MV-4-11 (cell line): ENCODE measurements at regions not wholly inside any gene's neighbourhood (a gene's known extent, or its start where the extent isn't known, plus 50 kb on each side); places are given as distances from the start of the nearest gene placed in this dataset.
A peak's percentile ranks its signal among the peaks of the same experiment; 100 is the strongest.
"Not testable (repeated sequence)": the region's sequence is repeated elsewhere in the genome, so short reads cannot be mapped to it uniquely, and the experiment has no call there.

ENCODE experiments used
- DNase-seq: peaks from one replicate; lab custom pipeline; 2025; lab: John Stamatoyannopoulos, UW

GRCh38 chr3:87101861-87102625 is 111.1 kb upstream of the VGLL3 start:
- DNase-seq, result no peak

GRCh38 chr3:87097733-87098132 is 106.8 kb upstream of the VGLL3 start:
- DNase-seq, result not testable (repeated sequence)

GRCh38 chr3:87090631-87091030 is 99.7 kb upstream of the VGLL3 start:
- no peak for DNase-seq

DNA sequence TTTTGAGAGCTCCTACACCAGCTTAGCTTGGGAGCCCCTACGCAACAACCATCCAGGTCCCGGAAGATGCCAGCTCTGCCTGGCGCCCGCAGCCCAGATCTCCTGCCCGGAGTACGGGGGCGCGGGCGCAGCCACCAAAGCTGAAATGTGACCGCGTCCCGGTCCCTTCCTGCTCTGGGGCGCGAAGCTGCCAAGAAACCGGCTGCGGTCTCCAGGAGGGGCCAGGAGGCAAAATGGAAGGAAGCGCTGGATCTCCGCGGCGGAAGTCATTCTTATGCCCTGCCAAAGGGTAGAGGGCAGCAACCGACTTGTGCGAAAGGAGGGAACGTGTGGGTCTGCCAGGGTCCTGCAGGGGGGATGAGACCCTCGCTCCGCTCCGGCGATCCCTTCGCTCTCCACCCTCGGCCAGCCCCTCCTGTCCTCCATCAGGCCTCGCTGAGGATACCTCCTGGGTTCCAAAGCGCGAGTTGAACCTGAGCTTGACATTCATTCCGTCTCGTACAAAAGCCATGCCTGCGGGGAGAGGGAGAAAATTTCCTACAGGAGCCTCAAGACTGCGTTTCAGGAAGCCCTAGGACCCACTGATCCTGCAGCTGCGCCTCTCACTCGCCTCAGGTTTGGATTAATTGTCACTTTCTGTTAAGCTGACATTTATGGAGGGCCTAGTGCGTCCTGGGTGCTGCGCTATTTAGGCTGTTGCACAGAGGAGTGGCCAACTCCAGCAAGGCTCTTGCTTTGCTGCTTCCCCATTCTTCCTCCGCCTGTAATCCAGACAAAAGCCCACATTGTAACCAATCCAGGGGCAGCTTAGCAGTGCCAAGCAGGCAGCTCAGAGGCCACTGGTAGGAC is 98.3 kb upstream of the VGLL3 start:
- DNase-seq, result no peak

- DNase-seq, result no peak
Observed at GRCh38 chr3:87088430-87088992, 97.6 kb upstream of the VGLL3 start.

- no peak for DNase-seq
Observed at GRCh38 chr3:87084868-87085267, 93.9 kb upstream of the VGLL3 start.

GRCh38 chr3:87082796-87083440 is 92.0 kb upstream of the VGLL3 start:
- DNase-seq, result peak; percentile 24

DNA sequence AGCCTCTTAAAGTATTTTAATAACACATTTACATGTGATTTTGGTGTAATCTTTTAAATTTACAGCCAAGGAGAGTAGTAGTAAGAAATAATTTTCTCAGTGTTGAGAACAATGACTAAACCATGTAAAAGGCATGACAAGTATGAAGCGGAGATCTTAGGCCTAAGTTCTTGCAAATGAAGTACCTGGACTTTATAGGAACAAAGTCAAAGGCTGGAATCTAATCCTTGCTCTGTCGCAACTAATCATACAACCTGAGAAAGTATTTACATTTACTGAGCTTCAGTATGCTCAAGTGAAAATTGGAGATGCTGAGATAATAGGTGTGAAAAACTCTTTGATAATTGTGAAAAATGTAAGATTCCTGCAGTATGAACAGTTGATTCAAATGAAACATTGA is 86.4 kb upstream of the VGLL3 start:
- DNase-seq, result no peak

GRCh38 chr3:87076946-87077345 is 86.0 kb upstream of the VGLL3 start:
- no peak for DNase-seq

DNA sequence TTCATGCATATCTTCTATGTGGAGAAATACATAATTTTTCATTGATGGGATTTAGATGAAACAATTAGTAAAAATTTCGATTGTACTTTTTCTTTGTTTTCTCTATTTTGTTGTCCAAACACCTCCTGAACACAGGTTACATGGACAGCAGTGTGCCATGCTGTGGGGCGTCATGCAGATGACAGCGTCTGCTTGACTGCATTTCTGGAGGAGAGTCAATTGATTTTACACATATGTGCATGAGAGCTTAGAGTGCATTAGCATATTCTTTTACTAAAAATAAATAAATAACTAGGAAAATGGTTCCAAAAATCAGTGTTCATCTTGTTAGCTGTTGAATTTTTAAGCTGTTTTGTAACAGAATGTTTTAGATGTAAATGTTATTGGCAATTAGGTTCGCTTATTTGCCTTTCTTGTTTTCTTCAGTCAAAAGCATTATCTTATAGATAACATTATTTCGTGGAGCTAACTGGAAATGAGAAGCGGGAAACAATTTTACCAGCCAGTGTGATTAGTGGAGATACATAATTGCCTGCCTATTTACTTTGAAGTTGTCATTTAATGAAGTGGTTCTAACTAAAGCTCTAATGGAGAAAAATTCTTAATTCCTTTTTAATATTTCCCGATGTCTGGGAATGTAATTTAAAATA is 82.7 kb upstream of the VGLL3 start:
- DNase-seq, result no peak

- DNase-seq, result no peak
Observed at GRCh38 chr3:87072446-87072845, 81.5 kb upstream of the VGLL3 start.

DNA sequence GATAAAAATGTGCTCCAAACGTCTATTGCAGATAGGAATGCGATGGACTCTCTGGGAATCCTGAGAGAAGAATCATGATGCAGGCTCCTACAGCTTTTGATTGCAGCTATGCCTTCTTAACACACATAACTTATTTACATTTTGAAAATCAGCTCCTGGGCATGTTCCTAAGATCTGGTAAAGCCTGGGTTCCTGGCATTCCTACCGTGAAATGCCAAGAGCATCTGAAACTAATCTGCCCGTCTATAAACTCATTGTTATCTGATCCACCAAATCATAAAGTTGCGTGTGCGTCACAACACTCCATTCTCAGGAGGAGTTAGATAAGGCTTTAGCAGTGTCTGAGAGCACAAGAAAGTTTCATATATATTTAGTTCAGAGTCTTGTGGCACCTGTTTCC is 79.0 kb upstream of the VGLL3 start:
- DNase-seq, result no peak

DNA sequence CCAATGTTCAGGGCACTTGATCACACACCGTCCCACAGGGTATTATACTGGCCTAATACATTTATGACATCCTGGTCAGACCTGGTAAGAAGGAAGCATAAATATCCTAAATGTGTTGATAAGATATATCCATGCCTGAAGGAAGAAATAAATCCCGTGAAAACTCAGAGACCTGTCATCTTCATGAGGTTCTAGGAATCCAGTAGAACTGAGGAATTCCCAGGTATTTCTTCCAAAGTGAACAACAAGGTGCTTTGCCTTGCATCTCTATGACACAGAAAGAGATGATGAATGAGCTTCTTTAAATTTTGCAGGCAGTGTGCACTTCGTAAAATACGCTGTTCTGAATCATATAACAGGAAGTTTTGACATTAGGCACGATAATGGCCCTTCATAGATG is 78.1 kb upstream of the VGLL3 start:
- no peak for DNase-seq

DNA sequence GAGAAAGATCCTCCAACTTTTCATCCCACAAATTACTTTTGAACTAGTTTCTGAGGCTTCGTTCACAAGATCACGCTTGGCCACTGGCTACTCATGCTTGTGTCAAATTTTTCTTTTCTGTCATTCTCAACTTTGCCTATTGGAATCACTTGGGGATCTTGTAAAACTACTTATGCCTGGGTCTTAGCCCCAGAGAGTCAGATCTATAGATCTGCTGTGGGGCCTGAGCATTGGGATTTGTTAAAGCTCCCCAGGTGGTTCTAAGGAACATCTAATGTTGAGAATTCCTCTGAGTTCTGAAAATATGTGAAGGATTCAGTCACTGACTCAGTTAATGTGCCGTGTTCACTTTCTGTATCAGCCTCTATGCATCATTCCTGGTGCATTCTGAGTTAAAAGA is 71.7 kb upstream of the VGLL3 start:
- no peak for DNase-seq

DNA sequence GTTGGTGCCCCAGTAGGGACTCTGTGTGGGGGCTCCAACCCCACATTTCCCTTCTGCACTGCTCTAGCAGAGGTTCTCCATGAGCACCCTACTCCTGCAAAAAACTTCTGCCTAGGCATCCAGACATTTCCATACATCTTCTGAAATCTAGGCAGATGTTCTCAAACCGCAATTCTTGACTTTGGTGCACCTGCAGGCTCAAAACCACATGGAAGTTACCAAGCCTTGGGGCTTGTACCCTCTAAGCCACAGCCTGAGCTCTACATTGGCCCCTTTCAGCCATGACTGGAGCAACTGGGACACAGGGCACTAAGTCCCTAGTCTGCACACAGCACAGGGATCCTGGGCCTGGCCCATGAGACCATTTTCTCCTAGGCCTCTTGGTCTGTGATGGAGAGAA is 66.5 kb upstream of the VGLL3 start:
- no peak for DNase-seq

DNA sequence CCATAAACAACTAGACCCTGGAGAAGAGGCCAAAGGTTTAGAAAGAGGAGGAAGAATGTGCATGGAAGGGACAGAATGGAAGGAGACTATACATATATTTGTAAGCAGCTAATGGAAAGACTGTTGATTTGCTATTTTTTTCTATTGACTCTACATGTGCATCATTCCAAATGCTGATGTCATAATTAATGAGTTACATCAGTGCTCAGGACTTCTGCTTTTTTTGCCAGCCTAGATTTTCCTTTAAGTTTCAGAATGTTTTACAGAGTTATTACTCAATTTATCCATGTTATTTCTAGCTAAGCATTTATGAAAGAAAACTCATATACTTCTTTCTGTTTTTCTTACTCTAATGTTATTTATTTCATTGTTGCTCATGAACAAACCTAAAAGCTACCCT is 62.6 kb upstream of the VGLL3 start:
- no peak for DNase-seq

DNA sequence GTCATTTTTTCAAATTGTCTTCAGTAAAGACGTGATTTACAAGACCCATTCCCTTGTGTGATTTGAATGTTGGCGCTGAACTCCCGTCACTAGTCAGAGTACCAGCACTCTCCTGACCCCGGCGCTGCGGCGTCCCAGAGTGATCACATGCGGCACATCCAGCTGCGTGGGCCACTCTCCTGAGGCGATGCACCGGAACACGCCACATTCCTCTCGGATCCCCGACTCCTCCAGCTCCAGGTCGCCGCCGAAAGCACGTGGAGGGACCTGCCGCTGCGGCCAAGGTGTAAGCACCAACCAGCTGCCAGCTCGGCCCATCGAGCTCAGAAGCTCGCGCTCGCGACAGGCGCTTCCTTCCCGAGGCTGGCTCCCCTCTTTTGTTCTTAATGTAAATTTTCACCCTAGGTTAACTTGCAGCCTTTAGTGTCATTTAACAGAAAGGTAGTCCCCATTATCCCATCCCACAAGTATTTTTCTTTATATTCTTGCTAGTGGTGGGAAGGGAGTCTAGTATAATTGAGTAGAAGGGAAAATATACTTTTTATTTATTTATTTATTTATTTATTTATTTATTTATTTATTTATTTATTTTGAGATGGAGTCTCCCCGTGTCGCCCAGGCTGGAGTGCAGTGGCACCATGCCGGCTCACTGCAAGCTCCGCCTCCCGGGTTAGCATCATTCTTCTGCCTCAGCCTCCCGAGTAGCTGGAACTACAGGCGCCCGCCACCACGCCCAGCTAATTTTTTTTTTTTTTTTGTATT is 61.7 kb upstream of the VGLL3 start:
- no peak for DNase-seq

GRCh38 chr3:87047852-87048251 is 56.9 kb upstream of the VGLL3 start:
- DNase-seq, result no peak

DNA sequence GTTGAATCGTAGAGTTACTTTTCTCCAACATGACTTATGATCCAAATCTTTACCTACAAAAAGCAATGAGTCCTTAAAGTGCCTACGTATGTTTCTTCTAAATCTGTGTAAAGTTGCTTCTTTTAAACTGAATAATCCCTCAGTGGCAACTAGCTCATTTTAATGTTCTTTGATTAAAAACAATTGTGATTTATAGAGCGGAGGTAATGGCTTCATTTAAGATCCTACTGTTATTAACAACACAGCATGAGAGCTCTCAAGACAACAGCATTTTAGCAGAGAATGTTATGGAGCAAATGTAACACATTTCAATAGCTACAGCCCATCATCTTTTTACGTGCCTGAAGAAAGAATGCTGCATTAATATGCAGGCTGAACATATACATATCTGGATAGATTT is 55.3 kb upstream of the VGLL3 start:
- DNase-seq, result no peak

DNA sequence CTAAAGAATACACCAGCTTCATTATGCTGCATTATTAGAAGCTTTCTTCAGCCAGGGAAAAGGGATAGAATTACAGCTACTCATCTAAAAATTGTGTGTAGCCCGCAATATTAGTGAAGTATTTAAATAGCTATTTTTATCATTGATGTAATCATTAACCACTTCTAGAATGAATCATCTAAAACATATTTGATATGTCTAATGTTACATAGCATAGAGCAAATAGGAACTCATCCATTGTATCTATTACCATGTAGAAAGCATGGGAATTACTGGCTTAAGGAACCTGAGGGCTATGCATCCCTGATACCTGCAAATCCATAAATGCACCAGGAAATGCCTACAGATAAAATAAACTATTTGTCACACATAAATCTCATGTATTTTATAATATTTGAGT is 54.5 kb upstream of the VGLL3 start:
- DNase-seq, result no peak

DNA sequence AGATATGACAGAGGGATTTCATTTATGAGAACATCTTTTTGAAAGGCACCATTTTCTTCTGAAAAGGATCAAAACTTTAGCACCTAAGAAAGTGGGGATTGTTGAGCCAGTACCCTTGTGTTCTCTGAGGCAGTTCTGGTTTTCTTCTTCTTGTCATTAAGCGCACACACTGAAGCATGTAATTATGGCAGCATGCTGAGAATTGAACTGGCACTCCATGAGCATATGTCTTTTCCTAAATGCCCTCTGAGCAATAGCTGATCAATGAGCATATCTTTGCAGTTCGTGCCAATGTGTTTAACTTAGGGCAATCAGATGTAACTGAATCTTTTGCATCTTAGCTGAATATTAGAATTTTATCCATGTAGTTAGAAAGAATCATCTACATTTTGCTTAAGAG is 53.9 kb upstream of the VGLL3 start:
- DNase-seq, result no peak
